ENCODE measurements at regions not wholly inside any gene's neighbourhood (a gene's known extent, or its start where the extent isn't known, plus 50 kb on each side); places are given as distances from the start of the nearest gene placed in this dataset.

DNA sequence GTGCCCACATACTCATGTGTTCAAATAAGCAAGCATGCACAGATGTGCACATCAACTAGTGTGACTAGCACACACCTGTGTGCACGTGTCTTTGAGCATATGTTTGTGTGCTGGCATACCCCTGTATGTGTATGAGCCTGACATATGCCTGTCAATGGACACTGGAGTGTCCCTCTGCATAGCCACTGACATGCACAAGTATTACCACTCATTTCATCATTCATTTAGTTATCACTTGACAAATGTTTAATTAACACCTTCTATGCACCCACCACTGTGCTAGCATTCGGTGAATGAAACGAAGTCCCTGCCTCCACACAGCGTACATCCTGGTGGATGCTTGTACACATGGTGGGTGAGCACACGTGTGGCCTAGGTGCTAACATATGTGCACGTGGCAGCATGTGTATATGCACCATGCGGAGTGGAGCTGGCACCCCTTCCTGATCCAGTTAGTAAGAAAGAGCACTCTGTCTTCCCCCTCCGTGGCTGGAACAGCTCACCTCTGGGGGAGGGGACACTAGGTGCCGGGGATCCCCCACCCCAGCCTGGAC lies 112.0 kb downstream of the CHST1 start:
- DNase-seq, result no peak

DNA sequence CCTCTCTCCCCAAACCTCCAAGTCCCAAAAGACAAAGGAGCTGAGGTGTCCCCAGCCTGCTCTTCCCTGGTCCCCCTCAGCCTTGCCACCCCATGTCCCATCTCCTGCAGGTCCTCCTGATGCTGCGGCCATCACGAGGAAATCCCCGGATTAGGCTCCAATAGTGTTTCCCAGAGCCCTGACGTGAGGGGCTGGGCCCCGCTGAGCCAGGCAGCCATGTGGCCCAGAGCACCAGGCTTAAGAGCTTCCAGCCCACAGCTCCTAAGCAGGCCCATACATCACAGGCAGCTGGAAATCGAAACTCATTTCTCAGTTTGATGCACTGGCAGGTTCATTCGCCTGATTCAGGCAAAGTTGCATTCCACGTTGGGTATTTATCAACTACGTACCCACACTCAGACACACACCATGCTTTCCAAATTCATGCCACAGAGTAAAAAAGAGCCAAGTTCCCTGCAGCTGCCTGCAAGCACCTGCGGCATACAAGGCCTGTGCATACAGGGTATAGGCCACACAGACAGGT lies 114.2 kb downstream of the CHST1 start:
- DNase-seq, result no peak

DNA sequence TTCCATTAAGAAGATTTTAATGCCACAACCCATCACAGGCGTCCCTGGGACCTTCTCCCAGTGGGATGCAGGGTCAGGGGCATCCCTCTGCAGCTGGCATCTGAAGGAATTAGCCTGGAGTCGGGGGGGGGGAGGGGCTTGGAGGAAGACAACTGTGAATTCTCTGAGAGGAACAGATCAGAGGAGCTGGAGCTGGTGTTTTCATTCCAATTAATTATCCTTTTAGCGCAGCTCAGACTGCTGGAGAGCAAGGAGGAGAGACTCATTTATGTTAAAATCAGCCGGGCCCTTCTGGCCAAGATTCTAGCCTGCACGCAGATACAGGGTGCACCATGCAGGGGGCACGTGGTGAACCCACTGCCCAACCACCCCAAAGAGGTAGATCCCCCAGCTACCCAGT lies 116.2 kb downstream of the CHST1 start:
- no peak for DNase-seq

DNA sequence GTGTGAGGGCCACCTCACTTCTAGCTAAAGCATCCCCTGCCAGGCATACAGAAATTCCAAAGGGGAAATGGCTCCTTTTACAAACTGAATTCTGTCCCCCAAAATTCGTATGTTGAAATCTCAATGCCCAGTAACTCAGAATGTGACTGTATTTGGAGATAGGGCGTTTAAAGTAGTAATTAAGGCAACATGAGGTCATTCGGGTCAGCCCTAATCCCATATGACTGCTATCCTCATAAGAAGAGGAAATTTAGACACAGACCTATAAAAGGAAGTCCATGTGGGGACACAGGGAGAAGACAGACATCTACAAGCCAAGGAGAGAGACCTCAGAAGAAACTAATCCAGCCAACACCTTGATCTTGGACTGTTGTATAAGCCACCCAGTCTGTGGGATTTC lies 119.1 kb downstream of the CHST1 start:
- no peak for DNase-seq

DNA sequence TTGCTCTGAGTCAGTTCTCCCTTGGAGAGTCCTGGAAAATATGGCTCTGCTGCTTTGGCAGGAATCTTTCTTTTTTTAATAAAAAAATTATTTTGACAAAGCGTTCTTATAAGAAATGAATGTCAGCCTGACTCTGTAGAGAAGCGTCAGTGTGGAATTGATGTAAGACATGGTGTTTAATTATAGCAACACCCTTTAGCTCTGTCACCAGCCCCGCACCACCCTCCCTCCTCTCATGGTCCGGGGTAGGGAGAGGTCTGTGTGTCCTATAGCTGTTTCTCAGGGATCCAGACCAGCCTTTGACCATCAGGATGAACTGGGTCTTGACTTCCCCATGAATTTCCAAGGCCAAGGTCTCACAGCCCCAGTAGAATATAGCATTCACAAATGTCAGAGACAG lies 120.6 kb downstream of the CHST1 start:
- no peak for DNase-seq

DNA sequence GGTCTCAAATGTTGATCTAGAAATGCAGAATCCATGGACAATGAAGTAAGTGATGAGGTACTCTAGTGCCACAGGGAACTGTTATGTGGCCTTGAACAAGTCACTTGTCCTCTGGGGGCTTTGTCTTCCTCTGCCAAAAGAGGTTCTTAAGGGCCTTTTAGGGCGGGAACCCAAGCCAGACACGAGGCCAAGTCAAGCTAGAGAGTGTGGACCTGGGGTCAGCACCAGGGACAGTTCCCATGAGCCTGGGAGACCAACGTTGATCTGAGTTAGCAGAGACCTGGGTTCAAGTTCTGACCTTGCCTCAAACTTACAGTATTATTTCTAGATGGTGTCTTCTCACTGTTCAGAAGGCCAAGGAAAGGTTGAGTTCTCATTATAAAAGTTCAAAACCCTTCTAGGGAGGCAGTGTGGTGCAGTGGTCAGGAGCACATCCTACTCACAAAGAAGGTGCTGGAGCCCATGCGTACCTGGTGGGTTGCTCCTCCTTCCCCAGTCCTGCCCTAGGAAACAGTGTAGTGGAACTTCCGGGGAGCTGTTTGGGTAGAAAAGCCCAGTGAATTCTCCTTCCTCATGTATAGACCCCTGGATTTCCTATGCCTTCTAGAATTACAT lies 121.5 kb downstream of the CHST1 start:
- no peak for DNase-seq

DNA sequence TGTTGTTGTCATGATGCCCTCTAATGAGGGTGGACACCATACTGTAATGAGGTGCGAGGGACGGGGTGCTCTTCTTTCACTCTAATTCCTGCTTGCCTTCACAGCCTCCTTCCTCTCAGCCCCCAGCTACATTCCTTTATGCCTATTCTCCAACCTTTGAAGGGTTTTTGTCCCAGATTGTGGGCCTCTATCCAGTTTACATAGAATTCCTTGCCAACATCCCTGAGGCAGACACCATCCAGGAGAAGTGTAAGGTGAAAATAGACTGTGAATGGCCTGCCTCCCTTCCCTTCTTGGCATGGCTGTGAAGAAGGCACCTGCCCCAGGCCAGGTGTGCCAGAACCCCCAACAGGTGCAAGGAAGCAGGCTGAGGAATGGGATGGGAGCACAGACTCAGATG lies 122.3 kb downstream of the CHST1 start:
- no peak for DNase-seq

DNA sequence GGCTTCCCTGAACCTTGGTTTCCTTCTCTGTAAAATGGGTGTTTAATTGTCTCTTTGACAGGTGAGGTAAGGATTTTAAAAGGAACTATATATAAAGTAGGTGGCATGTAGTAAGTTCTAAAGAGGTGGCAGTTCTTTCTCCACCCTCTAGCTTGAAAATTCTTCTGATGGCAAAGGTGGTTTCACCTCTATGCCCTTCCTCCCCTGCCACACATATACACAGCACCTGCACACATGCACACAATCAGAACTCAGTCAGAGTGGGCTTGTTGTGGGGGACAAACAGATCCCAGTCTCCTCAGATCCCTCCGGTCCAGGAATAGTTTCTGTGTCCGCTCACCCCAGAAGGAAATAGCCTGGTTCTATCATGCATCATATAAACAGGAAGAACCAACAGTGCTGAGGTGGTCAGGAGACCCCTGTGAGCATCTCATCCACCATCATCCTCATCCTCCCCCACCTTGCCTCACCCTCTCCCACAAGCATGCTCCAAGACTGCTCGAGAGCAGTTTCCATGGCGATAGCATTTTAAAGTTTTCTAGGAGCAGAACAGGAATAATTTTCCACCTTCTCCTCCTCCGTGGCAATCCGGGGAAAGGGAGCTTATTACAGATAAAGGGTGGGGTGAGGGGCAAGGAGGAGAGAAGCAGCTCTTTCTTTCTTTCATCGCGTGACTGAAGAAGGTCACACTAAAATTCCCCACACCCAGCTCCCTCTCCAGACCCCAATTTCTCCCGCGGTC lies 123.6 kb downstream of the CHST1 start:
- no peak for DNase-seq

DNA sequence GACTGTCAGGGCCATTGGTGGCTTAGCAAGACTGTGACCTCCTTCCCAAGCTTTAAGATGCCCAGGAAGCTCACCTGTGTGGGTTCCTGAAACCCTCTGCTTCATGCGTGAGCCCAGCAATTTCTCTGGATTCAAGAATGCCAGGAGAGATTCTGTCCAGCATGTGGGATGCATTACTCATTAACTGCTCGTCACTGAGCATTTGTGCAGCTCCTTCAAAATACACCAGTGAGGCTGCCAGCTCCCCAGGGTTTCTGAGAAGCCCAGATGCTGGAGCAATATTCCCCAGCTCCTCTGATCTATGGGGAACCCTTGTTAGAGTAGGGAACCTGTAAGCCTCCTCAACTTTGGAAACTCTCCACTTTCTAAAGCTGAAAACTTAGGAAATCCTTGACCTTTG lies 126.5 kb downstream of the CHST1 start:
- no peak for DNase-seq

DNA sequence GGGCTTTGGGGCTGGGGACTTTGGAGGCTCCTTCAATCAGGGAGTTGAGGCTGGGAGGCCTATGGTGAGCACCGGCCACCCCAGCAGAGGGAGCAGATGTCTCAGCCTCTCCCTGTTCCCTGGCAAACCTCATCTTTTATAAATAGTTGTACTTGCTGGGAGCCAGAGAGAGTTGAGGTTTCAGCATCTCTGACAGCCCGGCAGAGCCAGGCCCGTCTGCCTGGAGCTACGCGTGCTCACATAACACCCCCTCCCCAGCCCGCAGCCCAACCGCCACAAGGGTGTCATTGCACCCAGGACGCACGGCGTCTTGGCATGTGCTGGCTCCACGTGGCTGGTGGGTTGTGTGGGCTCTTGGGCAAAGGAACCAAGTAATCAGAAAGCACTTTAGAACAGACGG lies 127.1 kb downstream of the CHST1 start:
- no peak for DNase-seq

DNA sequence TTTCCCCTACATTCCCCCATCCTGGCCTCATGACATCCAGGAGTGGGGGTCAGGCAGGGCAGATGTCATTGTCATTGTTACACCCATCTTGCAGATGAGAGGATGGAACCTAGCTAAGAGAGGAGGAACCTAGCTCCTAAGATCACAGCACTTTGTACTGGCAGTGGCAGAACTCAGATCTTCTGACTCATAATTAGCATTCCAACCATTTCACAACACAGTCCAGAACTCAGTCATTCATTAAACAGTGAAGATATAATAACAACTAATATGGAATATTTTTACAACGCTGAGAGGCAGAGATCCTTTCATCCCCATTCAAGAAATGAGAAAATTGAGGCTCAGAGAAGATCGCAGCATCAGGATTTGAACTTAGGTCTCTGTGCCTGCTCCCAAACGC lies 127.8 kb downstream of the CHST1 start:
- no peak for DNase-seq

DNA sequence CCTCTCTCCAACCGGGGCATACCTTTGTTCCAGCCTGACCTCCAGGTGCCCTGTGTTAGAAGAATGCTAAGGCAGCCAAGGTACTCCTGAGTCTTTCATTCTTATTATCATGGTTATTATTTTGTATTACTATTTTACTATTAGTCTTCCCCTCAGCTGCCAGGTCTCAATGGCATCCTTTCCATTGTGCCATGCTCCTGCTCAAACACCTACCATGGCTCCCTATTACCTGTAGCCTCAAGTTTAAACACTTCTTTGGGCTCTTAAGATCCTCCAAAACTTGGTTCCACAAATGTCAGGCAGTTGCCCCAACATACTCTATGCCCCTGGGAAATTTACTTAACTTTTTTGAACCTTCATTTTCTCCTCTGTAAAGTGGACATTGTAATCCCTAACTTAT lies 130.4 kb downstream of the CHST1 start:
- DNase-seq, result no peak

DNA sequence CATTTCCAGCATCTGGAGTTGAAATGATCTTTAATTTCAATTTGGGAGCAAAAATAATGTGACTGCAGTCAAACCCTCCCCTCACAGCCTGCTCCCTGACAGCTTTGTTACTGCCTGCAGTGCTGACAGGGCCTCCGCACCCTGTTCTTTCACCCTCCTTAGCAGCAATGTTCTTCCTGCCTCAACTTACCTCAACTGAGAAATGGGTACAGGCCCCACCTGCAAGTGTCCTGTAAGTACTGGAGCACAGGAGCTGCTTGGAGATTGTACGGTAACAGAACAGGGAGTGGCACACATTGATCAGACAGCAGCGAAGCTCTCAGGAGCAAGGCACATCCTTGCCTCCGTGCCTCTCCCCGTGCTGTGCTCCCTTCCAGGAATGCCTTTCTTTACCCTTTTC lies 131.3 kb downstream of the CHST1 start:
- no peak for DNase-seq

DNA sequence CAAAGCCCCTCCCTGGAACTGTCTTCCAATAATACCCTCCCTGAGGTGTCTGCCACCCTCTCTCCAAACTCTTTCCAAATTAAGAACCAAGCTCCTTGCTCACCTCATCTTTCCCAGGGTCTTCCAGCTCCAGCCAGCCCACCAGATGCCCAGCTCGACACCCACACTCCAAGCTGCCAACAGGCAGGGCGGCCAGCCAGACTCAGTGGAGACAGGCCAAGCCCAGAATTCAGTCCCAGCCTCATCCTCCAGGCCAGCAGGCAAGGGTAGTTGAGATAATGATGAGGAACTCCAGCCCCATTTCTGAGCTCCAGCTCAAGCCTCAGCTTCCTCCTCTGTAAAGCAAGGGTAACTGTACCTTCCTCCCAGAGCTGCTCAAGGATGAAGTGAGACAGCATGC lies 132.9 kb downstream of the CHST1 start:
- no peak for DNase-seq

DNA sequence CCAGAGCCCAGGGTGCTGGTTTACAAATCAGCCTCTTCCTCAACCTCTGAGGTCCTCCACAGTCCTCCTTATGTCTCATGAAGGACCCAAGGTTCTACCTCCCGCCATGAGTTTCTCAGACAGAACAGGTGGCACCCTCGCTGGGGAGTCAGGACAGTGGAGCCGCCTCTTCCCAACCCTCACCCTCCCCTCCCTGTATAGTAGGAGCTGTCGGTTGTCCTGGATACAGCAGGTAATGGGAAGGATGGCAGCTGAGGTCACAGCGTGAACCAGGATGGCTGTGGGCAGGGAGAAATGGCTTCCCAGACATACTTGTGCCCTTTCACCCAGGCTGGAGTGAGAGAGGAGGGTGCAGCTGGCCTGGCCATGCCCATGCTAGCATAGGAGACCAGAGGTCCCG lies 134.6 kb downstream of the CHST1 start:
- no peak for DNase-seq

DNA sequence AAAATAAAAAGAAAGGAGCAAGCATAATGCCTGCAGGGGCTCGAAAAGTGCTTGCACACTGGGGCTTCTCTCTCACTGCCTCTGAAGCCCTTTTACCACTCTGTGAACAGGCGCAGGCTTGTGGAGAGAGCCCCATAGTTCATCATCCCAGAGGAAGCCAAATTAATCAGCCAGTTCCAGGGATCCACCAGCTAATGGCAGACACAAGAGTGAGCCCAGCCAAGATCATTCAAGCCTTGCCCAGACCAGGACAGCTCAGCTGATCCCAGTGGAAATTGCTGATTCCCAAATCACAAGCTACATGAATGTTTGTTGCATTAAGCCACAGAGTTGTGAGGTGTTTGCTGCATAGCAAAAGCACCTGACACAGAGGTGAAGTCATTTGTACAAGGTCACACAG lies 135.3 kb downstream of the CHST1 start:
- no peak for DNase-seq

DNA sequence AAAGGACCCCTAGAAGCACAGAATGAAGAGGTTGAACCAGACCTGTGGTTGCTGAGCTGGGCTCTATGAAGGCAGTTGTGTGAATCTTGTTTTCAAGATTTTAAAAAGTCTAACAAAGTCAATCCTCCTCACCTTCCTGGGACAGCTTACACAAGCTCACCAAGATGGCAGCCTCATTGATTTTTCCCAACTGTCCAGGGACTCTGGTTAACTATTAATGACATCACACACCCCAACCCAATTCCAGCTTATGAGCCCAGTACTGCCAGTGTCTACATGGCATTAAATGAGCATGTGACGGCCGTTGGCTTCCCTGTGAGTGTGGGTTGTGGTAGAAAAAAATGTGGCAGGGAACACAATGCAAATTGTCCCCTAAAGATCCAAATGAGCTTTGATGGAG lies 137.0 kb downstream of the CHST1 start:
- DNase-seq, result no peak

DNA sequence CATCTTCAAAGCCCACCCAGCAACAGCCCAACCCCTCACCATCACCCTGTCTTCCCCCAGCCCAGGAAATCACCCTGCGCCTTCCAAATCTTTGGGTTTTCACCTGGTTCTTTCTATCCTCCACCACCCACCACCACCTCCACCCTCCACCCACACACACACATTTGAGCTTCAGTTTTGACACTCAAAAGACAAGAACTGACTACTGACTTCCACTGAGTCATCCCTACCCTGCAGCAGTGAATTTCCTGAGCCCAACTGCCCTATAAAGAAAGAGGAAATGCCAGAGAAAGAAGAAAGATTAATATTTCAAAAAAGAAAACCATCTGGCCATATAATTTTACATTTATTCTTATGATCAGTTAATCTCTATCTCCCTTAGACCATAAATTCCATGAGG lies 137.5 kb downstream of the CHST1 start:
- no peak for DNase-seq

DNA sequence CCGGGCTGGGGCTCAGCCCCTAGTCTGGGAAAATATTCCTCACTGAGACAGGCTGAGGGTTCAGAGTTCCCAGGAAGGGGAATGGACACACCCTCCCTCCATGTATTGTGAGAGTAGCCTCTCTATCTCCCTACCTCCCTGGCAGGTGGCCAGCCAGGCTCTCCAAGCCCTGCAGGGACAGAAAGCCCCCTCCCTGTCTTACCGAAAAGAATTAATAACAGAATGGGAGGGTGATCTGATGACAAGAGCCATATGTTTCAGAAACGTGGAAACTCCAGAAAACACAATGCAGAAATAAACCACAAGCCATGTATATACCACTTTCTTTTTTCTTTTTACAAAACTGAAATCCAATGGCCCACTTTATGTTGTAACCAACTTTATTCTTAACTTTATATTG lies 140.0 kb downstream of the CHST1 start:
- no peak for DNase-seq

DNA sequence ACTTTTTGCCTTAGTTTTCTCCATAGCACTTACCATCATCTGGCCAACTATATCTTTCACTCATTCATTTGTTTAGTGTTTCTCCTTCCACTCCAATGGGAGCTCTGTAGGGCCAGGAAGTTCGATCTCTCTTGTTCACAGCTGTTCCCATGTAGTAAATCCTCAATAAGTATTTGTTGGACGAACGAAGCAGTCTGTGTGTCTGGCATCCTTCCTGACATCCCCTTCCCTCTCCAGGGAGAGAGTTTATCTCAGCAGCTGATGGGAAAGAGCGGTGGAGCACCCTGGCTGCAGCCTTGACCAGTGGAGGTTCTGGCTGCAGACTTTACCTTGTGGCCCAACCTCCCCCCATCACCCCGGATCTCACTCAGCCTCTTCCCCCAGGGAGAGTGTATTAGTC lies 141.7 kb downstream of the CHST1 start:
- DNase-seq, result no peak

DNA sequence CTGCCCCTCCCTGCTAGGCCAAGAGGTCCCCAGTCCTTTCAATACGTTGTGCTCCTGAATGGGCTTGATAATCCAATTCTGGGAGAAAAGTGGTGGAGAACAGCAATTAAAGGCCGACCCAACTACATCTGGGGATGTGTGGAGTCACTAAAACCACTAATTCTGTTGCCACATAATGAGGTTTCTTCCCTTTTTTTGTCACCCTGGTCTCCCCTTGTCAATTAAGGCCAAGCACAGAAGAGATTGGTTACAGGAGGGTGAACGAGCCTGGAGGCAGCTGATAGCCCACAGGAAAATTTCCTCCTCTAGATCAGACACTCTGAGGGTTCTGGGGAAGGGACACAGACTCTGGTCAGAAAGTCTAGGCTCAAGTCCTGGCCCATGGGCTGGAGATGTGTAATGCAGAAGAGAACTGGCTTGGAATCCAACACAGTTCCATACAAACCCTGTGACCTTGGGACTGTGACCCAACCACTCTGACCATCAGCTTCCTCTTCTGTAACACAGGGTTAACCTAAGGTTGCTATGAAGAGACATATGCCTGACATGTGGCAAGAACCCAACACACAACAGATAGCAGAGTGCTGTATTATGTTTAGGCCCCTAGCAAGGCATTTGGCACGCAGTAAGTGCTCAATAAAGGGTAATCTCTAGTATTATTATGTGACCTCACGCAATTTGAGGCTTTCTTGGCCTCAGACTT lies 146.4 kb downstream of the CHST1 start:
- no peak for DNase-seq

DNA sequence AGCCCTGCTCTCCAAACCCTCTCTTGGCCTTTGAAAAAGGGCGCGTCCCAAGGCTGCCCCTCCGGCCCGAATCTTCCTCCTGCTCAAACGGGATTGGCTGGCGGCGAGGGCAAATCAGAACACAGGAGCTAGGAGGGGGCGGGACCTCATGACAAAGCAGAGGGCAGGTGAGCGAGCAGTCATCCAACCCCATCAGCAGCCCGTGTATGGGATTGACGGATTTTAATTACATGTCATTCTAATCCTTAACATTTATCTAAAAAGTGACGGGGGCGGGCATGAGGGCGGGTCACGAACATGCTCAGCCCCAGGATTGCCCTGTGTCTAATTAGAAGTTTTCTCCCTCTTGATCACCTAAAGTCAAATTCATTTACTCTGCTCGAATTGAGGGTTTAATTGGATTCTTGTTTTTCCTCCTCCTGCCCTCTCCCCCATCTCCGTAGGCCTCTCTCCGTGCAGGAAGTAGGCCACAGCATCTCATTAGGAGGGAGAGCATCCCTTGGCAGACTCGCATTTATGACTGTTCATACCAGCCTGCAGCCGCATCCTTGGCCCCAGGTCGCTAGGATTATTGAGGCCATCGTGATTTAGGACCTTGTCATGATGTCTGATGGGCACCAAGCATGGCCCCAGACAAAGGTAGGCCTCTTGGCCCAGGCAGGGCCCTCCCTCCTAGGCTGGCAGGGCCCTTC lies 147.1 kb downstream of the CHST1 start:
- no peak for DNase-seq

DNA sequence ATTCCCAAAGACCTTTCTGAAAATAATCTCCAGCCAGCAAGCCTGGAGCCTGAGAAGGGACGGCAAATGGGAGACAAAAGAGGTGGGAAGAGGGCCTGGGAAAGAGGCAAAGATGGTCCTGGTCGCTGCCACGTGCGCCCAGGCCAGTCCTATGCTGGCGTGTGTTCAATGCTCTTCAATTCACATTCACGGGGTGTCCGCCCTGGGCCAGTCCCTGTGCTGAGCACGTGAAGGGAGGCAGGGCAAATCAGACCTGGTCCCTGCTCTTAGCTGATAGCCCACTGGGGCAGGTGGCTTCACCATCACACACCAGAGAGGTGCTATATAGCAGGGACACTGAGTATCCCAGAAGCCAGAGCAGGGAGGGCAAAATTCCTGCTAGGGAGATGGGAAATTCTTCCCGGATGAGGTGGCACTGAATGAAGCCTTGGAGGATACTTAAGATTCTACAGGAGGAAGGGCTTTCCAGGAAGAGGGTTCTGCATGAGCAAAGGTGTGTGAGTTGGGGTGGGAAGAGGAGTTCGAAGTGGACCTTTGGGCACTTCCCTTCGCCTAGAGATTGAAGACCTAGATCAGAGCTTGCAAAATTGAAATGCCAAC lies 148.2 kb downstream of the CHST1 start:
- DNase-seq, result no peak

All from effector CD8-positive, alpha-beta T cell (primary cell).